Thymus (tissue), 11 donors: ENCODE measurements at regions not wholly inside any gene's neighbourhood (a gene's known extent, or its start where the extent isn't known, plus 50 kb on each side); places are given as distances from the start of the nearest gene placed in this dataset.
"Not testable (repeated sequence)": the region's sequence is repeated elsewhere in the genome, so short reads cannot be mapped to it uniquely, and the experiment has no call there.

Experiments
- DNase-seq, 9 donors: peaks; one replicate each; pipeline ENCODE4 v3.0.0-alpha.2; 2013; ENCODE audit warnings: low spot score in 9 of 9, low read depth in 6 of 9, missing footprints in 1 of 9
- H3K27ac ChIP-seq, 2 donors: one replicate each; pipeline ENCODE4 v1.5.1; 2013; ENCODE audit warnings: control low read depth in 1 of 2, low read depth in 1 of 2, low read length in 1 of 2, mild to moderate bottlenecking in 1 of 2, moderate library complexity in 1 of 2
- H3K27me3 ChIP-seq, 2 donors: one replicate each; pipeline ENCODE4 v1.5.1; 2013; ENCODE audit warnings: low read length in 1 of 2; ENCODE audit not compliant: control insufficient read depth in 2 of 2, insufficient read depth in 1 of 2
- H3K36me3 ChIP-seq, 2 donors: one replicate each; pipeline ENCODE4 v1.5.1; 2013; ENCODE audit warnings: low read length in 1 of 2, mild to moderate bottlenecking in 1 of 2, moderate library complexity in 1 of 2; ENCODE audit not compliant: control insufficient read depth in 2 of 2, insufficient read depth in 2 of 2
- H3K4me1 ChIP-seq, 2 donors: one replicate each; pipeline ENCODE4 v1.5.1; 2013; ENCODE audit warnings: low read length in 2 of 2; ENCODE audit not compliant: control insufficient read depth in 2 of 2, insufficient read depth in 2 of 2
- H3K4me3 ChIP-seq, 2 donors: one replicate each; pipeline ENCODE4 v1.5.1; 2013; ENCODE audit warnings: low read length in 2 of 2, control low read depth in 1 of 2, mild to moderate bottlenecking in 1 of 2
- H3K9me3 ChIP-seq, 2 donors: one replicate each; pipeline ENCODE4 v1.5.1; 2013; ENCODE audit warnings: low read length in 1 of 2, mild to moderate bottlenecking in 1 of 2; ENCODE audit not compliant: control insufficient read depth in 2 of 2, insufficient read depth in 1 of 2
- WGBS: extraction: QIAGEN DNeasy Blood & Tissue Kit; methylation state at CpG from one replicate; pipeline ENCODE4 v1.1.7; 2013; 5-methylcytosine and 5-hydroxymethylcytosine counted together
- donor health status: healthy.

GRCh38 chr6:121557146-121557940 is 121.9 kb downstream of the GJA1 start:
- WGBS = 98% methylated on average over 2 of the region's 2 CpGs
- no peaks in the 10 kb centered on the region for H3K9me3 ChIP-seq
- no peaks in the 10 kb centered on the region for H3K4me1 ChIP-seq
- no peak for DNase-seq
- H3K4me3 ChIP-seq = no peak overlapping the region
- no peak overlapping the region for H3K27ac ChIP-seq
- no peaks in the 10 kb centered on the region for H3K27me3 ChIP-seq
- H3K36me3 ChIP-seq = no peaks in the 10 kb centered on the region

GRCh38 chr6:121559611-121560269 is 124.3 kb downstream of the GJA1 start:
- WGBS = 95% methylated on average over 3 of the region's 3 CpGs
- Histone ChIP-seq H3K27ac (no peak overlapping the region), H3K36me3 (no peaks in the 10 kb centered on the region), H3K4me3 (no peak overlapping the region), H3K27me3 (no peaks in the 10 kb centered on the region), H3K9me3 (no peaks in the 10 kb centered on the region), H3K4me1 (no peaks in the 10 kb centered on the region)
- no peak for DNase-seq

- H3K4me3 ChIP-seq = no peak overlapping the region
Measured at GRCh38 chr6:121560476-121560875, 125.0 kb downstream of the GJA1 start.

DNA sequence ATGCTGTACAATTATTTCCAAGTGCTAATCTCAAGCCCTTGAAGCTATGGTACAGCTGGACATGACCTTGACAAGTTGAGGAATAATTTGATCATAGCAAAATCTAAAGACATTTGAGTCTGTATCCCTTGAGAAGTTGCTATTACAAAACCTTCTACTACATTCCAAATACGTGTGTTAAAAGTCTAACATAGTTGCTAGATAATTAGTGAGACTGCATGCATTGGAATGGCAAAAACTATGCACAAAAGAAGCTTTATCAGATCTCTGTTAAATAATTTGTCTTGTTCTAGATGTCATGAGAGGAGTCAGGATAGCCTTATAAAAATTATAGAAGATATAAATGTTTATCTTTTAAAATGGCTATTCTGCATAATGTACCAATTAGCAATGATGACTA is 127.8 kb downstream of the GJA1 start:
- no peak overlapping the region for H3K4me3 ChIP-seq
- H3K27ac ChIP-seq = no peak overlapping the region
- H3K4me1 ChIP-seq = no peaks in the 10 kb centered on the region
- no peaks in the 10 kb centered on the region for H3K27me3 ChIP-seq
- H3K36me3 ChIP-seq = no peaks in the 10 kb centered on the region
- no peak for DNase-seq
- WGBS = 91% methylated on average over 1 of the region's 1 CpG
- peaks cover 0 to 7% of the 10 kb centered on the region in 2 donors for H3K9me3 ChIP-seq

More at GRCh38 chr6:121560476-121560875, 125.0 kb downstream of the GJA1 start:
- no peak for DNase-seq
- H3K36me3 ChIP-seq = no peaks in the 10 kb centered on the region
- H3K27ac ChIP-seq = no peak overlapping the region
- no peaks in the 10 kb centered on the region for H3K27me3 ChIP-seq
- peaks cover 0 to 4% of the 10 kb centered on the region in 2 donors for H3K9me3 ChIP-seq
- H3K4me1 ChIP-seq = no peaks in the 10 kb centered on the region

DNA sequence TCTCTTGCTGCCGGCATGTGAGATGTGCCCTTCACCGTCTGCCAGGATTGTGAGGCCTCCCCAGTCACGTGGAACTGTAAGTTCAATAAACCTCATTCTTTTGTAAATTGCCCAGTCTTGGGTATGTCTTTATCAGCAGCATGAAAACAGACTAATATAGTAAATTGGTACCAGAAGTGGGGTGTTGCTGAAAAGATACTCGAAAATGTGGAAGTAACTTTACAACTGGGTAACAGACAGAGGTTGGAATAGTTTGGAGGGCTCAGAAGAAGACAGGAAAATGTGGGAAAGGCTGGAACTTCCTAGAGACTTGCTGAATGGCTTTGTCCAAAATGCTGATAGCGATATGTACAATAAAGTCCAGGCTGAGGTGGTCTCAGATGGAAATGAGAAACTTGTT is 129.1 kb downstream of the GJA1 start:
- WGBS = 95% methylated on average over 5 of the region's 5 CpGs
- H3K4me1 ChIP-seq, H3K9me3 ChIP-seq, H3K27me3 ChIP-seq, H3K4me3 ChIP-seq, DNase-seq, H3K27ac ChIP-seq, H3K36me3 ChIP-seq: not testable (repeated sequence)

DNA sequence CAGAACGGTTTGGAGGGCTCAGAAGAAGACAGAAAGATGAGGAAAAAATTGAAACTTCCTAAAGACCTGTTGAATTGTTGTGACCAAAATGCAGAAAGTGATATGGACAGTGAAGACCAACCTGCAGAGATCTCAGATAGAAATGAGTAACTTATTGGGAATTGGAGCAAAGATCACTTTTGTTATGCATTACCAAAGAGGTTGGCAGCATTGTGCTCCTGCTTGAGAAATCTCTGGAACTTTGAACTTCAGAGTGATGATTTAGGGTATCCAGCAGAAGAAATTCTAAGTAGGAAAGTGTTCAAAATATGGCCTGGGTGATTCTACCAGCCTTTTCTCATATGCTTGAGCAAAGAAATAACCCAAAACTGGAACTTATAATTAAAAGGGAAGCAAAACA is 136.0 kb downstream of the GJA1 start:
- H3K27ac ChIP-seq = no peak overlapping the region
- DNase-seq = no peak
- H3K36me3 ChIP-seq = no peaks in the 10 kb centered on the region
- H3K27me3 ChIP-seq = no peaks in the 10 kb centered on the region
- WGBS = 73% methylated on average over 1 of the region's 1 CpG
- no peaks in the 10 kb centered on the region for H3K4me1 ChIP-seq
- no peak overlapping the region for H3K4me3 ChIP-seq
- H3K9me3 ChIP-seq = no peaks in the 10 kb centered on the region

GRCh38 chr6:121573481-121573880 is 138.0 kb downstream of the GJA1 start:
- no peak overlapping the region for H3K27ac ChIP-seq
- no peaks in the 10 kb centered on the region for H3K36me3 ChIP-seq
- no peaks in the 10 kb centered on the region for H3K27me3 ChIP-seq
- H3K4me1 ChIP-seq = no peaks in the 10 kb centered on the region
- no peaks in the 10 kb centered on the region for H3K9me3 ChIP-seq
- no peak for DNase-seq
- no peak overlapping the region for H3K4me3 ChIP-seq

- no peaks in the 10 kb centered on the region for H3K36me3 ChIP-seq
- no peak overlapping the region for H3K27ac ChIP-seq
- H3K27me3 ChIP-seq = no peaks in the 10 kb centered on the region
- no peak for DNase-seq
- H3K4me1 ChIP-seq = no peaks in the 10 kb centered on the region
- no peaks in the 10 kb centered on the region for H3K9me3 ChIP-seq
- no peak overlapping the region for H3K4me3 ChIP-seq
Measured at GRCh38 chr6:121578216-121578615, 142.8 kb downstream of the GJA1 start.

DNA sequence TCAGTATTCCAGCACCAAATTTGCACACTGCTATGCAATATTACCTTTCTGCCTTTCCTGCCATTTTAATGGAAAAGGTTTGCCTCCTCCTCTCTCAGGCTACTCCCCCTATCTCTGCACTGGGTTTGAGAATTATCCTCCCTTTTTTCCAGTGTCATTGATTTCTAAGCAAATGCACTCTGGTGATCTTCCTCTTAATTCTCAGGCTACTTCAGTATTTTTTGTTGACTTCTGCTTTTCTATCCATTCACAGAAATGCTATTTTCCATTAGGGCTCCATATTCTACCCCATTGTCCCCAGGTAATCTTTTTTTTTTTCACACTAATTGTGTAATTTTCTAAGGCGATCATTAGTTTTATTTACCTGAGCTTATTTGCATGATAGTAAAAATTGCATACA is 144.0 kb downstream of the GJA1 start:
- H3K27ac ChIP-seq = no peak overlapping the region
- no peaks in the 10 kb centered on the region for H3K4me1 ChIP-seq
- no peak overlapping the region for H3K4me3 ChIP-seq
- DNase-seq = no peak
- H3K27me3 ChIP-seq = no peaks in the 10 kb centered on the region
- H3K36me3 ChIP-seq = no peaks in the 10 kb centered on the region
- 95% methylated on average over 1 of the region's 1 CpG for WGBS
- no peaks in the 10 kb centered on the region for H3K9me3 ChIP-seq
